ENCODE measurements at regions not wholly inside any gene's neighbourhood (a gene's known extent, or its start where the extent isn't known, plus 50 kb on each side); places are given as distances from the start of the nearest gene placed in this dataset.

GRCh38 chr1:30533141-30533540, 190.2 kb downstream of the MATN1 start:
- TF ChIP-seq POLR2A (IDR thresholded peaks at IDR 0.05) (no peak), CTCF (IDR thresholded peaks at IDR 0.05) (no peak), POLR2AphosphoS5 (IDR thresholded peaks at IDR 0.05) (no peak)

Data from upper lobe of left lung (tissue), 4 donors.